Activated T-cell treated with anti-CD3 and anti-CD28 coated beads, Interleukin-2, amount 50 U/mL, for 72 hours (primary cell): ENCODE measurements at regions not wholly inside any gene's neighbourhood (a gene's known extent, or its start where the extent isn't known, plus 50 kb on each side); places are given as distances from the start of the nearest gene placed in this dataset.
A peak's percentile ranks its signal among the peaks of the same experiment; 100 is the strongest.

Experiments
- ATAC-seq, 2 donors: fragments of 150-1000 bp; cut with Tn5 transposase; replicated peaks in 1 of 2; 2 replicates each; pipeline ENCODE4 v1.10.0; 2021; ENCODE audit warnings: moderate library complexity in 2 of 2, mild to moderate bottlenecking in 1 of 2
- DNase-seq, 2 donors: peaks; one replicate each; pipeline ENCODE4 v3.0.0; 2021 to 2022; ENCODE audit warnings: mixed read lengths in 1 of 2
- H3K27ac Mint-ChIP-seq: one replicate; pipeline ENCODE4 v1.8.0; 2022; ENCODE audit warnings: mild to moderate bottlenecking, moderate library complexity, mixed read lengths
- H3K27me3 Mint-ChIP-seq: one replicate; pipeline ENCODE4 v1.8.0; 2022; ENCODE audit warnings: low read depth, mixed read lengths
- H3K36me3 Mint-ChIP-seq, 2 donors: one replicate each; pipeline ENCODE4 v1.8.0; 2022; ENCODE audit warnings: mixed read lengths in 2 of 2, mild to moderate bottlenecking in 1 of 2; ENCODE audit not compliant: insufficient read depth in 2 of 2
- H3K4me1 Mint-ChIP-seq: one replicate; pipeline ENCODE4 v1.8.0; 2022; ENCODE audit warnings: low read depth, mixed read lengths
- H3K4me3 Mint-ChIP-seq, 2 donors: one replicate each; pipeline ENCODE4 v1.8.0; 2022; ENCODE audit warnings: mild to moderate bottlenecking in 2 of 2, mixed read lengths in 2 of 2, moderate library complexity in 2 of 2
- H3K9me3 Mint-ChIP-seq, 2 donors: one replicate each; pipeline ENCODE4 v1.8.0; 2022; ENCODE audit warnings: mixed read lengths in 2 of 2

DNA sequence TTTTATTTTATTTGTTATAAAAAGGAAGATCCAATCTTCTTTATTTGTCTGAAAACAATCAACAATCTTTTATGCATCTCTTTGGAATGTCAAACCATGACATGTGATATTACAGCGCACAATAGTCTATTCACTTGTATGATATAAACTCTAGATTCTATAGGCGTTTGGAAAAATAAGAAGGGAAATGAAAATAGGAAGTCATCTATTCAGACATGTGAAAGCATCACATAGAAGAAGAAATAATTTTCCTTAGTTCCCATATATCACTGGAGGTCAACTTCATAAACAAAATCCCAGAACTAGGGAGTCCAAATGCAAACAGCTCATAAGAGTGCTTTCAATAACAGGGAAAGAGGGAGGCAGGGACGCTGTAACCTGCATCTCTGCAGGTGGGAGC is 139.5 kb upstream of the RASGEF1B start:
- Mint-ChIP-seq H3K4me3 (no peak overlapping the region), H3K4me1 (no peaks in the 10 kb centered on the region), H3K36me3 (no peaks in the 10 kb centered on the region), H3K27me3 (no peaks in the 10 kb centered on the region), H3K9me3 (peaks cover 0 to 4% of the 10 kb centered on the region in 2 donors), H3K27ac (no peak overlapping the region)
- no peak for ATAC-seq
- no peak for DNase-seq

DNA sequence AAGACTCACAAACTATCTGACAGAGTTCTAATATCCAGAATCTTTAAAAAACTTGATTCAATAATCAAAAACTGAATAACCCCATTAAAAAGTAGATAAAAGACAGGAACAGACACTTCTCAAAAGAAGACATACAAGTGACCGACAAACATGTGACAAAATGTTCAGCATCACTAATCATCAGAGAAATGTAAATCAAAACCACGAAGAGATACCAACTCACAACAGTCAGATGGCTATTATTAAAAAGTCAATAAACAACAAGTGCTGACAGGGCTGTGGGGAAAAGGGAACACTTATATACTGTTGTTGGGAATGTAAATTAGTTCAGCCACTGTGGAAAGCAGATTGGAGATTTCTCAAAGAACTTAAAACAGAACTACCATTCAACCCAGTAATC is 138.1 kb upstream of the RASGEF1B start:
- no peak overlapping the region for H3K4me3 Mint-ChIP-seq
- H3K9me3 Mint-ChIP-seq, result peaks cover 0 to 4% of the 10 kb centered on the region in 2 donors
- H3K27me3 Mint-ChIP-seq, result no peaks in the 10 kb centered on the region
- no peak for ATAC-seq
- no peak for DNase-seq
- H3K27ac Mint-ChIP-seq, result no peak overlapping the region
- H3K4me1 Mint-ChIP-seq, result no peaks in the 10 kb centered on the region
- H3K36me3 Mint-ChIP-seq, result no peaks in the 10 kb centered on the region

DNA sequence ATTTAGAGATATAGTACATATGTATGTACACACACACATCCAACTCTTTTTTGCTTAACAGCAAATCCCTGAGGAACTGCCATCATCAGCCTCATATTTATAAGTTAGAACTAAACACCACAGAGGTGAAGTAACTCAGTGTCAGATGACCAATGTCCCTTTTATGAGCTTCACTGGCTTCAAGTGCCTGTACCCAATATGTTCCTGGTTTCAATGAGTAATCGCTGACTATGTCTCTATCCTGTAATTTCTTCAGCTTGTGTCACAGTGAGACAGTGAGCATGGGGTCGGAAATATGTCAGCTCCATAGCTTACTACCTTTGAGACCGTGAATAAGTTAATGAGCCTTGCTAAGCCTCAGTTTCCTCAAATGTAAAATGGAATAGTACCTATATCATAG is 136.2 kb upstream of the RASGEF1B start:
- DNase-seq, result no peak
- no peak overlapping the region for H3K4me3 Mint-ChIP-seq
- H3K9me3 Mint-ChIP-seq, result peaks cover 0 to 4% of the 10 kb centered on the region in 2 donors
- no peaks in the 10 kb centered on the region for H3K4me1 Mint-ChIP-seq
- no peaks in the 10 kb centered on the region for H3K36me3 Mint-ChIP-seq
- peak in 1 of 2 donors; percentile 32 for ATAC-seq
- no peaks in the 10 kb centered on the region for H3K27me3 Mint-ChIP-seq
- no peak overlapping the region for H3K27ac Mint-ChIP-seq

DNA sequence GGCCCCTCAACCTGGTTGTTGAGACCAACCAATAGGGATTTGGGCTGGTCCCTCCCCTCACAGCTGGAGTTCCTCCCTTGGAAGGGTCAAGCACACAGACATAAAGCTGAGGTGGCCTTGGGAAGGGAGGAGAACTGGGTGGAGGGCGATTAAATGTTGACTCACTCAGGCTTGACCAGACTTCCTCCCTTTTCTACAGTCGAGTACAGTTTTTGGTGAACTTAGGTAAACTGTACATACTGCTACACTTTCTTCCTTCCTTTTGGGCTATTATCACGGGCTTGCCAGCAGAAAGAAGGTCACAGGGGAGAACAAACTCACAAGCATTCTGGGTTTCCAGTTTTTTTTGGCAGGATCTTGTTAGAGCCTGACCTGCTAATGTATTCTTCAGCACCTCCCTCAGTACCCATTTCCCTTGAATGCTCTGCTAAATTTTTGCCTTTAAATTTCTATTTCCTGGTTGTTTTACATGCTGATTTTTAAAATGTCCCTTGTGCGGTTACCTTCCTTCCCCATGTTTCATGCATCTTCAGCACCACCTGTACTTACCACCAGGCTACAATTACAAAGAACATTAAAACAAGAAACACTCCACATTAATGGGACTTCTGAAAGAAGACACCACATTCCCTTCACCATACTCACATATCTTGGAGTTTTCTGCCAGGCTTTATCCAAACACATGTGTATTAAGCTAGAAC is 135.2 kb upstream of the RASGEF1B start:
- Mint-ChIP-seq H3K9me3 (peaks cover 0 to 4% of the 10 kb centered on the region in 2 donors), H3K36me3 (no peaks in the 10 kb centered on the region), H3K4me1 (no peaks in the 10 kb centered on the region), H3K27me3 (no peaks in the 10 kb centered on the region), H3K27ac (no peak overlapping the region), H3K4me3 (no peak overlapping the region)
- DNase-seq, result no peak
- no peak for ATAC-seq

GRCh38 chr4:81606166-81606565 is 134.5 kb upstream of the RASGEF1B start:
- ATAC-seq (no peak), DNase-seq (no peak)
- H3K4me1 Mint-ChIP-seq, result no peaks in the 10 kb centered on the region
- peaks cover 0 to 4% of the 10 kb centered on the region in 2 donors for H3K9me3 Mint-ChIP-seq
- no peak overlapping the region for H3K4me3 Mint-ChIP-seq
- no peak overlapping the region for H3K27ac Mint-ChIP-seq
- H3K27me3 Mint-ChIP-seq, result no peaks in the 10 kb centered on the region
- H3K36me3 Mint-ChIP-seq, result no peaks in the 10 kb centered on the region

DNA sequence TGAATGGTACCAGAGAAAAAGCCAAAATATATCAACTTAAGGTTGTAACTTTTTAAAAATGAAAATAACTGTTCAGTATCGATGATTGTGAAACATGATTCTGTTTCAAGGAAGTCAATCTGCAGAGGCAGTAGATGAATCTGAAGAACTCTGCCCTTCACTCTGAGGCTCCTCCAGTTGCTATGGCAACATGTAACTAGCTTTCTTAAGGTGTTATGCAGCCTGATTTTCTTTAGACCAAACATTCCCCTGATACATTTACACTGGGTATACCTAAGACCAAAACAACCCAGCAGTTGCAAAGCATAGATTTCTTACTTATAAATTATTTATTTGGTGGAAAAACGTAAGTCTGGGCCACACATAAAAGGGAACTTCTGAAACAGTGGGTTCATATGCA is 133.6 kb upstream of the RASGEF1B start:
- Mint-ChIP-seq H3K36me3 (no peaks in the 10 kb centered on the region), H3K27me3 (no peaks in the 10 kb centered on the region), H3K27ac (no peak overlapping the region), H3K4me1 (no peaks in the 10 kb centered on the region), H3K4me3 (no peak overlapping the region), H3K9me3 (peaks cover 0 to 3% of the 10 kb centered on the region in 2 donors)
- DNase-seq (no peak), ATAC-seq (no peak)

DNA sequence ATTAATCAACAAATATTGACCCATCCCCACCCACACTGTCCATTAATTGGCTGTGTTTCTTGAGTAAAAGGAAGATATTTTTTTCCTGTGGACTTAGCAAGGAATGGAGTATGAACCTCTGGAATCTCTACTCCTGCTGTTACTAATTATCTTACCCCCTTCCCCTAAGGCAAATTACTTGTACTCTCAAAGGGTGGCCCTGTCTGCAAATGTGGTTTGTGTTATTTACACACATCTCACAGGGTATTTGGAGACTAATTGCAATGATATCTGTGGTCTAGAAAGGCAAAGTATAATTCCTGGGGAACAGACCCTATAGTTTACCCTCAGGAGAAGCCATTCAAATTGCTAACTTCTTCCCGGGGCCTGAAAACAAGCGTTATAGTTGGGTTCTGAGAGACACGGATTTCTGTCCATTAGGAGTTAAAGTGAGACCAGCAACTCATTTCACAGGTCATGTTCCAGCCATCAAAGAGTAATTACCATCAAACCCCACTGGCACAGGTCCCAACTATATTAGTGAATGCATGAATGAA is 133.0 kb upstream of the RASGEF1B start:
- H3K36me3 Mint-ChIP-seq, result no peaks in the 10 kb centered on the region
- no peak for ATAC-seq
- no peak overlapping the region for H3K4me3 Mint-ChIP-seq
- H3K9me3 Mint-ChIP-seq, result peaks cover 0 to 3% of the 10 kb centered on the region in 2 donors
- no peaks in the 10 kb centered on the region for H3K27me3 Mint-ChIP-seq
- DNase-seq, result no peak
- H3K4me1 Mint-ChIP-seq, result no peaks in the 10 kb centered on the region
- H3K27ac Mint-ChIP-seq, result no peak overlapping the region

GRCh38 chr4:81602854-81603253 is 131.1 kb upstream of the RASGEF1B start:
- Mint-ChIP-seq H3K27ac (no peak overlapping the region), H3K4me3 (no peak overlapping the region), H3K4me1 (no peaks in the 10 kb centered on the region), H3K9me3 (no peaks in the 10 kb centered on the region), H3K36me3 (no peaks in the 10 kb centered on the region), H3K27me3 (no peaks in the 10 kb centered on the region)
- no peak for ATAC-seq
- no peak for DNase-seq

GRCh38 chr4:81601358-81601694 is 129.6 kb upstream of the RASGEF1B start:
- Mint-ChIP-seq H3K4me3 (no peak overlapping the region), H3K9me3 (no peaks in the 10 kb centered on the region), H3K36me3 (no peaks in the 10 kb centered on the region), H3K27me3 (no peaks in the 10 kb centered on the region), H3K27ac (no peak overlapping the region), H3K4me1 (no peaks in the 10 kb centered on the region)
- DNase-seq (no peak), ATAC-seq (no peak)

DNA sequence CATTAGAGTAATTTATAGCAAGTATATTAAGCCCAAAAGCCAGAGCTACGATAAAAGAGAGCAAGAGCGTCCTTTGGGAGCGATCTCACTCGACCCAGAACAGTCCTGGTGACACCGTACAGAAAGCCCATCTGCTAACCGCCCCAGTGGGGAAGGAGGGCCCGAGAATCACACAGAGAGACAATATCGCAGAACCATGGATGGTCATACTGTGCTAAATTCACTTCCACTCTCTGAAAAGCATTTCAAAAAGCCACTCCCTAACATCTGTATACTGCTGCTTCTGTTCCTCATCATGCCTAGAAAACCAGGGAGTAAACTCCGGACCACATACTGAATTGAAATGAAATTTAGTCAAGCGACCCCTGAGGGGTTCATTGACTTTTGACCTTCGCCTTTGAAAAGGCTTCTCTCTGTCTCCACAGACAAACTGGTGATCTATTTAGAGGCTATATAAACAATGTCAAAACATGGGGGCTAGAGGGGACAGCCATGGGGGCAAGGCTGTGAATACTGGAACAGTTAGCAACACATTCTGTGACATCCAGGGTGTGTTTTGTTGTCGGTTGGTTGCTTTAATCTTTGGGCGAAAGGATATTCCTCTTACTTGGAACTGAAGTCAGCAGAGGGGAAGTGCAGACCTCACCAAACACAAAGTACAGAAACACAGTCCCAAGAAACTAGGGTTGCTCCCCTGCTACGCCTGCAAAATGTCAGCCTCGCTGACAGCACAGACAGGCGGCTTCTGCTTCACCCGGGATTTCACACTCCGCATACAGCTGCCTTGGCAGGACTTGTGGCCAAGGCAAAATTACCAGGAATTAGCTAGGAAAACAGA is 129.0 kb upstream of the RASGEF1B start:
- DNase-seq (no peak), ATAC-seq (no peak)
- H3K9me3 Mint-ChIP-seq, result no peaks in the 10 kb centered on the region
- H3K4me3 Mint-ChIP-seq, result no peak overlapping the region
- no peaks in the 10 kb centered on the region for H3K4me1 Mint-ChIP-seq
- no peak overlapping the region for H3K27ac Mint-ChIP-seq
- H3K27me3 Mint-ChIP-seq, result no peaks in the 10 kb centered on the region
- H3K36me3 Mint-ChIP-seq, result no peaks in the 10 kb centered on the region

GRCh38 chr4:81599742-81600380 is 128.2 kb upstream of the RASGEF1B start:
- no peaks in the 10 kb centered on the region for H3K9me3 Mint-ChIP-seq
- no peaks in the 10 kb centered on the region for H3K36me3 Mint-ChIP-seq
- H3K4me1 Mint-ChIP-seq, result no peaks in the 10 kb centered on the region
- no peaks in the 10 kb centered on the region for H3K27me3 Mint-ChIP-seq
- H3K27ac Mint-ChIP-seq, result no peak overlapping the region
- no peak overlapping the region for H3K4me3 Mint-ChIP-seq
- ATAC-seq (no peak), DNase-seq (no peak)

DNA sequence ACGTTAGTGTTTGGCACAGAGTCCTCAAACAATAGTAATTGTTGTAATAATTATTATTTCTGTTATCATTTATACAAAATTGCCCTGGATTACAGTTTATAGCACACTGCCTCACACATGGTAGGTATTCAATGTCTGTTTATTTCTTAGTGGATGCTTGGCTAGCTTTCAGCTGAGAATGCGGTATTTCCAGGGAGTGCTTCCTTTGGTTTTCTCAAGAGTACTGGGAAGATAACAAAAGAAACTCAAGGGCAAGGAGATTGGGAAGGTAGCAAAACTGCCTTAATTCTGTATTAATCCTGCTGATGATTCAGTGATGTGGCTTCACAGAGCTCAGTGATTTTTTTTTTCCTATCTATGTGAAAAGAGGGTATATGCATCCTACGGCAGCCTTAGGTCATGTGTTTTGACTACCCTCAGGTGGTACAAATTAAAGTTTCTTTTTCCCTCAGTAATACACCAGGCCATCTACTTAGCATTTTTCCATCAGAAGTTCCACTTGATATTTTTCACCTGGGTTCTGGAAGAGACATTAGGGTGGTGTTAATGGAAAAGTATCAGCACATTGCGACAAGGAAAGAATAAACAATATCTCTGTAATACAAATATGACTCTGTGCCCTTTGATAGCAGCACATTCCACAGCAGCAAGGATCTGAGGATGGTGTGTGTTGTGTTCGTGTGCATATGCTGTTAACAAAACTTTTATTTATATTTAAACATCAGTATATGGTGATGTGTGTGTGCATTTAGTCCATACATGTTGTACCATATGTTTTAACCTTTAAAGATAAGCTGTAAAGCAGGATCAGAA is 124.3 kb upstream of the RASGEF1B start:
- no peaks in the 10 kb centered on the region for H3K36me3 Mint-ChIP-seq
- peaks cover 0 to 2% of the 10 kb centered on the region in 2 donors for H3K9me3 Mint-ChIP-seq
- ATAC-seq (no peak), DNase-seq (no peak)
- H3K27ac Mint-ChIP-seq, result no peak overlapping the region
- H3K4me1 Mint-ChIP-seq, result peaks cover 5% of the 10 kb centered on the region
- H3K4me3 Mint-ChIP-seq, result no peak overlapping the region
- peaks cover 7% of the 10 kb centered on the region for H3K27me3 Mint-ChIP-seq

DNA sequence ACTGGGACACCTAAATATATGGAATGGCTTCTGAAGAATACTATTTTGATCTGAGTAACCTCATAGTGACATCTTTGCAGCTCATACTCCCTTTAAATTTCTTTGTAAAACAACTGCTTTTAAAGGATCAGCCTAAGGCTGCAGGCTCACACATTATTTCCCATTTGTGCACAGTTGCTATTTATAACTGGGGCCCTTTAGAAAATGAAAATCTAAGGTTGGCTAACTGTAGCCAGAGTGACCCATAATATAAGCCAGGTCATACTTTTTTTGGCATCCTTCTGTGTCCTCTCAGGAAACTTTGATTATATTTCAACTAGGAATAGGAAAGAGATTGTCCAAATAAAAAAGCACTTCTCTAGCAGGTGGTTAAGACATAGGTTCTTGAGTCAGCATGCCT is 123.6 kb upstream of the RASGEF1B start:
- Mint-ChIP-seq H3K4me3 (no peak overlapping the region), H3K27me3 (peaks cover 7% of the 10 kb centered on the region), H3K4me1 (peaks cover 5% of the 10 kb centered on the region), H3K36me3 (no peaks in the 10 kb centered on the region), H3K27ac (no peak overlapping the region), H3K9me3 (peaks cover 0 to 2% of the 10 kb centered on the region in 2 donors)
- ATAC-seq (no peak), DNase-seq (no peak)
